Mesothelial cell of epicardium (in vitro differentiated cells): ENCODE measurements at regions not wholly inside any gene's neighbourhood (a gene's known extent, or its start where the extent isn't known, plus 50 kb on each side); places are given as distances from the start of the nearest gene placed in this dataset.

ENCODE experiments used
- DNase-seq, 2 experiments: peaks; one replicate each; pipeline ENCODE4 v3.0.0; 2021; ENCODE audit warnings: low spot score in 2 of 2; ENCODE audit not compliant: unreplicated experiment in 2 of 2
- H3K27ac Mint-ChIP-seq: 2 replicates; pipeline ENCODE4 v1.8.0; 2021; ENCODE audit warnings: mixed read lengths
- H3K27me3 Mint-ChIP-seq: 2 replicates; pipeline ENCODE4 v1.8.0; 2021; ENCODE audit warnings: low read depth, mixed read lengths
- H3K36me3 Mint-ChIP-seq: 2 replicates; pipeline ENCODE4 v1.8.0; 2021; ENCODE audit warnings: mixed read lengths
- H3K4me1 Mint-ChIP-seq: 2 replicates; pipeline ENCODE4 v1.8.0; 2021; ENCODE audit warnings: mixed read lengths
- H3K4me3 Mint-ChIP-seq: 2 replicates; pipeline ENCODE4 v1.8.0; 2021; ENCODE audit warnings: mild to moderate bottlenecking, moderate library complexity, mixed read lengths
- H3K9me3 Mint-ChIP-seq: 2 replicates; pipeline ENCODE4 v1.8.0; 2021; ENCODE audit warnings: mixed read lengths
- TF ChIP-seq, protein P1 (sequence below): fragments of 200-600 bp; sonication (generic); IDR thresholded peaks from one replicate; pipeline ENCODE4 v1.5.0; 2021; ENCODE audit warnings: antibody characterized with exemption; ENCODE audit not compliant: unreplicated experiment

DNA sequence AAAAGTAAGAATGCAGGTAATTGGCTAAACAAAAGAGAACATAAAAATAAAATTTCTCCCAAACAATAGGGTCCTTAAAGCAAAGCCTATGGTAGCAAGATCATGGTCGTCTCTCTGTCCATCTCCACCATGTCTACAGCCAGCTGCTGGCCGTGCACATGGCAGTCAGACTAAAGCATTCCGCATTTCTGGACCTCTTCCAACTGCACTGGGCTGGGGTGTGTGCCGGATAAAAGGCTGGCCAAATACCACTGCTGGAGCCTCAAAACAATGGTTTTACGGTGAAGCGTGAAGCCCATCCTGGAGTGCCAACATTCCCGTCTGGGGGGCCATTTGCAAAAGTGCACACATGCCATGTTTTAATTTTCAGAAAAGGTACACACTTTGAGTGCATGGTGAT lies 74.8 kb upstream of the PIEZO2 start:
- TF ChIP-seq, protein P1, sequence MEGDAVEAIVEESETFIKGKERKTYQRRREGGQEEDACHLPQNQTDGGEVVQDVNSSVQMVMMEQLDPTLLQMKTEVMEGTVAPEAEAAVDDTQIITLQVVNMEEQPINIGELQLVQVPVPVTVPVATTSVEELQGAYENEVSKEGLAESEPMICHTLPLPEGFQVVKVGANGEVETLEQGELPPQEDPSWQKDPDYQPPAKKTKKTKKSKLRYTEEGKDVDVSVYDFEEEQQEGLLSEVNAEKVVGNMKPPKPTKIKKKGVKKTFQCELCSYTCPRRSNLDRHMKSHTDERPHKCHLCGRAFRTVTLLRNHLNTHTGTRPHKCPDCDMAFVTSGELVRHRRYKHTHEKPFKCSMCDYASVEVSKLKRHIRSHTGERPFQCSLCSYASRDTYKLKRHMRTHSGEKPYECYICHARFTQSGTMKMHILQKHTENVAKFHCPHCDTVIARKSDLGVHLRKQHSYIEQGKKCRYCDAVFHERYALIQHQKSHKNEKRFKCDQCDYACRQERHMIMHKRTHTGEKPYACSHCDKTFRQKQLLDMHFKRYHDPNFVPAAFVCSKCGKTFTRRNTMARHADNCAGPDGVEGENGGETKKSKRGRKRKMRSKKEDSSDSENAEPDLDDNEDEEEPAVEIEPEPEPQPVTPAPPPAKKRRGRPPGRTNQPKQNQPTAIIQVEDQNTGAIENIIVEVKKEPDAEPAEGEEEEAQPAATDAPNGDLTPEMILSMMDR, result no peak
- no peak for DNase-seq
- peaks cover 17% of the 10 kb centered on the region for H3K9me3 Mint-ChIP-seq
- peaks cover 3% of the 10 kb centered on the region for H3K4me1 Mint-ChIP-seq
- H3K27me3 Mint-ChIP-seq, result peaks cover 2% of the 10 kb centered on the region
- no peaks in the 10 kb centered on the region for H3K36me3 Mint-ChIP-seq
- no peak overlapping the region for H3K4me3 Mint-ChIP-seq
- no peak overlapping the region for H3K27ac Mint-ChIP-seq

DNA sequence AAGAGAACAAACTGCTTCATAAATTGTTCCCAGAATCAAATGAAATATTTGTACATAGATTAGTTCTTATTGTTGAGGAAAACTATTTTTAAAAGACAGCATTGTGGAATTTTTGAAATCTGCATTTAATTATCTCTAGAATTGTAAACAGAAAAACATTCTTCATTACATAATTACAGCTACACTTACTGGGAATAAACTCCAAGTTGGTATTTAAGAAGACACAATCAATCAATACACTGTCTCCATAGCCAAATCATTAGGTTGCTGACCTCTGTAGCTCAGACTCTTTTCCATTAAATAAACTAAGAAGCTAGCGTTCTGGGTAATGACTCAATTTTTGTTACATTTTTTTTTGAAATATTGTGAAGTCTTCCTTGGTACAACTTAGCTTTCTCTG lies 70.2 kb upstream of the PIEZO2 start:
- Mint-ChIP-seq H3K27me3 (peaks cover 2% of the 10 kb centered on the region), H3K9me3 (peaks cover 14% of the 10 kb centered on the region), H3K4me3 (no peak overlapping the region), H3K27ac (no peak overlapping the region), H3K36me3 (no peaks in the 10 kb centered on the region), H3K4me1 (peaks cover 6% of the 10 kb centered on the region)
- no peak for DNase-seq
- TF ChIP-seq, protein P1, result no peak

DNA sequence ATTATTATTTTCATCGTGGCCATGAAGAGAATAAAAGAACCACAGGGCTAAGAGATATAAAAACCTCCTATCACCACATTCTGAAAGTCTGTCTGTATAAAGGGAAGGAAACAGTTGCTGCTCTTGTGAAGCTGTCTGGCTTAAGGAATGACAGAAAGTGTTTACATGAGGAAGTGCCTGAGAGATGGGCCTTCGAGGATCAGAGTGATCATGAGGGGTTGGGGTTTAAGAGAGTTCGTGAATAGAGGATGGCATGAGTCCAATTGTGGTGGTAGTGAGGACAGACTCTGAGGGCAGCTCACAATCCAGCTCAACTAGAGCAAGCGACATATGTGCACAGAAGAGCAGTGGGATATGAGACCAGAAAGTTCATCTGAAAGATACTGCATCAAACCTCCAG lies 65.8 kb upstream of the PIEZO2 start:
- H3K36me3 Mint-ChIP-seq, result no peaks in the 10 kb centered on the region
- H3K4me3 Mint-ChIP-seq, result no peak overlapping the region
- peaks cover 4% of the 10 kb centered on the region for H3K9me3 Mint-ChIP-seq
- H3K27me3 Mint-ChIP-seq, result no peaks in the 10 kb centered on the region
- DNase-seq, result no peak
- no peak overlapping the region for H3K27ac Mint-ChIP-seq
- H3K4me1 Mint-ChIP-seq, result peaks cover 6% of the 10 kb centered on the region
- TF ChIP-seq, protein P1, result no peak

DNA sequence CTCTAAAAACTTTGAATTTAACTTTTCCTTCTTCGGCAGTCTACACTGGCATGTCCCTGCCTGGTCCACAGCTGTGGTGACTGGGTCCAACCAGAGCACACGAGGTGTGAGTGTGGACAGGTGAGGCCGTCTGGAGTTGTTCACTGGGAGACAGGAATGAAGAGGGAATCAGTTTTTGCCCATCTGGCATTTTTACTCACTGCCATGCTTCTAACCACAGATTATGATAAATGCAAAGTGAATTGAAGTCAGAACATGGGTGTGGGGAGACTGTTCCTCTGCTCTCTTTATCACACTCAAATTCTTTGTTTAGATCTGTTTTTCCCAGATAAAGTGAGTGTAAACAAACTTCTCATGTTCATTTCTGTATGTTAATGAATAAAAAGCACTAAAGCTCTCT lies 54.7 kb upstream of the PIEZO2 start:
- H3K27me3 Mint-ChIP-seq, result no peaks in the 10 kb centered on the region

DNA sequence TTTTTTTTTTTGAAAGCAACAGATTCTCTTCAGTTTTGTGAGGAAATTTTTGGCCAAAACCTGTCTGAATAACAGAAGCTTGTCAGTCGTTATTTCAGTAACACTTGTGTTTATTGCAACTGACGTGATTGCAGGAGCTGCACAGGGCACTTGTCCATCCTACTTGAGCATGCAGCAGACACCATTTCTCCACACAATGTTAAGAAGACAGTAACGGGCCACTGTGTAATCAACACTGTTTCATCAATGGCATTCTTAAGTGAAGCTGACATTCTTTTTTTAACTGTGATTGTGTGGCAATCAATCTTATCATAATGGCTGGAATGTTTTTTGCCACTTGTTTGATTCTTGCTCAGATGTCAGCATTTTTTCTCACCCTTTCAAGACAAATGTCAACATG lies 50.1 kb upstream of the PIEZO2 start:
- H3K27ac Mint-ChIP-seq, result no peak overlapping the region
- H3K4me3 Mint-ChIP-seq, result no peak overlapping the region

More for the DNA sequence above, 54.7 kb upstream of the PIEZO2 start:
- Mint-ChIP-seq H3K36me3 (no peaks in the 10 kb centered on the region), H3K27ac (no peak overlapping the region), H3K4me1 (peaks cover 14% of the 10 kb centered on the region), H3K9me3 (no peaks in the 10 kb centered on the region), H3K4me3 (no peak overlapping the region)
- DNase-seq, result no peak
- TF ChIP-seq, protein P1, result no peak

More for the DNA sequence above, 50.1 kb upstream of the PIEZO2 start:
- H3K27me3 Mint-ChIP-seq, result no peaks in the 10 kb centered on the region
- H3K9me3 Mint-ChIP-seq, result no peaks in the 10 kb centered on the region
- peaks cover 3% of the 10 kb centered on the region for H3K4me1 Mint-ChIP-seq
- TF ChIP-seq, protein P1, result no peak
- DNase-seq, result no peak
- H3K36me3 Mint-ChIP-seq, result no peaks in the 10 kb centered on the region
